ENCODE measurements at regions not wholly inside any gene's neighbourhood (a gene's known extent, or its start where the extent isn't known, plus 50 kb on each side); places are given as distances from the start of the nearest gene placed in this dataset.
"Not testable (repeated sequence)": the region's sequence is repeated elsewhere in the genome, so short reads cannot be mapped to it uniquely, and the experiment has no call there.

DNA sequence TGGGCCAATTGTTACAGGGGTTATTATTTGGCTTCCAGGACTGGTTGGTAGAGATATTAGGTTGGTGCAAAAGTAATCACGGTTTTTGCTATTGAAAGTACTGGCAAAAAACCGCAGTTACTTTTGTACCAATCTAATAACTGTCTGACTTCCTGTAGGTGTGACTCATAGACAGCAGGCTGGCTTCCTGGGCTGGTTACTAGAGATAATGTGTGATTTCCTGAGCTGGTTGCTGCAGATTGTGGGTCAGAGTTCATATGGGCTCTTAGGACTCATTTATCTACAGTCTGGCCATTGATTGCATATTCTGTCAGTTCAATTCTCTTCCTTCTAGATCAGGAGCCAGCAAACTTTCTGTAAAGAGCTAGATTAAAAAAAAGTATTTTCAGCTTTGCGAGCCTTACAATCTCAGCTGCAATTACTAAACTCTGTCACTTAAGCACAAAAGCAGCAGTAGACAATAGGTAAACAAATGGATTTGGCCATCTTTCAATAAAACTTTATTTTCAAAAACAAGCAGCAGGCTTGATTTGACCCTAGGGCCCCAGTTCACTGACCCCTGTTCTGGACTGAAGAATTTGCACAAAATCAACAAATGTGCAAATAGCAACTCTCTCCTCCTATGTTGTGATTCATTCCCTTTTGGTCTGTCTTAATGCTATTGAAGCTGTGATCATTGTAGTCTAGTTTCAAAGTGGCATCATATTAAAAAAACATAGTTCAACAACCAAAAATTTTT, 50.8 kb upstream of the BOD1L1 start:
- in situ Hi-C loops (cut with HindIII; ENCODE audit: low sequenced_read_pairs) = no loop called here

DNA sequence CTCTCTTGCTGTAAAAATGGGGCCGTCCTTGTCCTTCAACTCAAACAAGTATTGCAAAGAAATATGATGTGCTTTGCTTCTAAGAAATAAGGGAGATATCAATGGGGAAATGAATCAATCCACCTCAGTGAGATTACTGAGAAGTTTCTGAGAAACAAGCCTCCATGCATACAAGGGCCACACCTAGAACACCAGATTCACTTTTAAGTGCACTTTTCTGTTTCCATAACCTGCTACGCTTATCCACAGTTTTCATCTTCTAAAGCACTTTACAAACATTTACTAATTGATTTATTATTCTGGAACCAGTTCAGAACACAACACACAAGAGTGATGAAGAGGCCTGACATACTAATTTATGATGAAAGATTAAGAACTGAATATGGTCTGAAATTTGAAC, 54.0 kb upstream of the BOD1L1 start:
- in situ Hi-C loops (cut with HindIII; ENCODE audit: low sequenced_read_pairs) = no loop called here

DNA sequence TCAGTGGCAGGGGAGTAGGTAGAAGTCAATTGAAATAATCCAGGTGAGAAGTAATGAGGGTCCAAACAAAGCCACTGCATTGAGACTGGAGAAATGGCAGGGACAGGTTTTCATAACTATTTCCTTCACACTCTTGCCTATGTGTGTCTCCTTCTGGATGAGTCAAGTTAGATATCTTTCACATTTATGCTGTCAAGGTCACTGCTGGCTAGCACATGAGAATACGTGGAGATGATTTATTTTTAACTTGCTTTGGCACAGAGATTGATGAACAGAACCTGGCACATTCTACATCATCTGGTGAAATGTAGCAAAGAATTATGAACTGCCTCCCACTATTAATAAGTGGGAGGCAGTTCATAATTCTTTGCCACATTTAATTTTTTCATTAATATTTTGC, 66.7 kb upstream of the BOD1L1 start:
- in situ Hi-C loops (cut with HindIII; ENCODE audit: low sequenced_read_pairs) = no loop called here

DNA sequence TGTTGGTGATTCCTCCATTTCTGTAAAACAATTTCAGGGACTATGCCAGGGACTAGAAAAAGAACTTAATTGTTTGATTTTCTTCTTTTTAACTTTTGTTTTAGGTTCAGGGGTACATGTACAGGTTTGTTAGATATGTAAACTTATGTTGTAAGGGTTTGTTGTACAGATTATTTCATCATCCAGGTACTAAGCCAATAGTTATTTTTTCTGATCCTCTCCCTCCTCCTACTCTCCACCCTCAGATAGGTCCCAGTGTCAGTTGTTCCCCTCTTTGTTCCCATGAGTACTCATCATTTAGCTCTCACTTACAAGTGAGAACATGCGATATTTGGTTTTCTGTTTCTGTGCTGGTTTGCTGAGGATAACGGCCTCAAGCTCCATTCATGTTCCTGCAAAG, 70.8 kb upstream of the BOD1L1 start:
- in situ Hi-C loops (cut with HindIII; ENCODE audit: low sequenced_read_pairs) = no loop called here

DNA sequence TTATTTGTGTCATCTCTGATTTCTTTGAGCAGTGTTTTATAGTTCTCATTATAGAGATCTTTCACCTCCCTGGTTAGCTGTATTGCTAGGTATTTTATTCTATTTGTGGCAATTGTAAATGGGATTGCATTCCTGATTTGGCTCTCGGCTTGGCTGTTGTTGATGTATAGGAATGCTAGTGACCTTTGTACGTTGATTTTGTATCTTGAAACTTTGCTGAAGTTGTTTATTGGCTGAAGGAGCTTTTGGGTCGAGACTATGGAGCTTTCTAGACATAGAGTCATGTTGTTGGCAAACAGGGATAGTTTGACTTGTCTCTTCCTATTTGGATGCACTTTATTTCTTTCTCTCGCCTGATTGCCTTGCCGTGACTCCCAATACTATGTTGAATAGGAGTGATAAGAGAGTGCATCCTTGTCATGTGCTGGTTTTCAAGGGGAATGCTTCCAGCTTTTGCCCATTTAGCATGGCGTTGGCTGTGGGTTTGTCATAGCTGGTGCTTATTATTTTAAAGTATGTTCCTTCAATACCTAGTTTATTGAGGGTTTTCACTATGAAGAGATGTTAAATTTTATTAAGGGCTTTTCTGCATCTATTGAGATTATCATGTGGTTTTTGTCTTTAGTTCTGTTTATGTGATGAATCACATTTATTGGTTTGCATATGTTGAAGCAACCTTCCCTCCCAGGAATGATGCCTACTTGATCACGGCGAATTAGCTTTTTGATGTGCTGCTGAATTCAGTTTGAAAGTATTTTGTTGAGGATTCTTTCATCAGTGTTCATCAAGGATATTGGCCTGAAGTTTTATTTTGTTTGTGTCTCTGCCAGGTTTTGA, 72.7 kb upstream of the BOD1L1 start:
- in situ Hi-C loops (cut with HindIII; ENCODE audit: low sequenced_read_pairs) = no loop called here

DNA sequence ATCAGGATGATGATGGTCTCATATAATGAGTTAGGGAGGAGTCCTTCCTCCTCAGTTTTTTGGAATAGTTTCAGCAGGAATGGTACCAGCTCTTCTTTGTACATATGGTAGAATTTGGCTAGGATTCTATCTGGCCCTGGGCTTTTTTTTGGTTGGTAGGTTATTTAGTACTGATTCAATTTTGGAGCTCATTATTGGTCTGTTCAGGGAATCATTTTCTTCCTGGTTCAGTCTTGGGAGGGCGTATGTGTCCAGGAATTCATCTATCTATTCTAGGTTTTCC, 73.3 kb upstream of the BOD1L1 start:
- in situ Hi-C loops (cut with HindIII; ENCODE audit: low sequenced_read_pairs) = not testable (repeated sequence)

DNA sequence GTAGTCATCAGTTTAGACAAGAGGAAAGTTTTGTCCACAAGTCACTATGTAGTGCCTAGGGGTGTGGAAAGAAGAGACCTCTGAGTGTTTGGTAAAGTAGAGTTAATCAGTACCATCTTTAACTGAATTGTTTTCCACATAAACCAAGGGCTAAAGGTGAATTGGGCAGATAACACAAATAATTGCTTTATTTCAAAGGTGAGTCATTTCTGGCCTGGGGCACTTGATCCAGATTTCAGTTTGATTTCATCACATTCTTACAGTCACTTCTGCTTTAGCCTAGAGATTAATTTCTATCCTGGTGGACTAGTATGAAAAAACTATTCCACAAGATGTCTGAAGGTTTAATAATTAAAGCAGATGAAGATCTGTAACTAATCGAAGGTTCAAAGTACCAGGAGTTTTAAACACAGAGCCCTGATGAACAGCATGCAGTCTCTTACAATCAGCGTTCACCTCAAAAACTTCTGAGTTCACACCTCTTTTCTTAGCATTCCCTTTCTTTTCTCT, 74.5 kb upstream of the BOD1L1 start:
- in situ Hi-C loops (cut with HindIII; ENCODE audit: low sequenced_read_pairs) = no loop called here

DNA sequence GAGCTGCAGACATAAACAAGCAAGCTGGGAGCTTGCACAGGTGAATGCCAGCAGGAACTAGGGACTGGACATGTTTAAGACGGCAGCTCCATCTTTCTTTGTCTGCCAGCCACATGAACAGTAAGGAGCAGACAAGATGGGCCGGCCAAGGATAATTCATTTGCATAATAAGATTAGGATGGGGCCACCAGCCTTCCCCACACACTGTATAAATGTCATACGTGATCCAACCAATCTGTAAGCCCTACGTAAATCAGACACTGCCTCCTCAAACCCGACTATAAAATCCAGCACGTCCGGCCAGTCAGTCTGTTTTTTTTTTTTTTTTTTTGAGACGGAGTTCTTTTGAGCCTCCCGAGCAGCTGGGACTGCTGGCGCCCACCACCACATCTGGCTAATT, 75.6 kb upstream of the BOD1L1 start:
- in situ Hi-C loops (cut with HindIII; ENCODE audit: low sequenced_read_pairs) = no loop called here

DNA sequence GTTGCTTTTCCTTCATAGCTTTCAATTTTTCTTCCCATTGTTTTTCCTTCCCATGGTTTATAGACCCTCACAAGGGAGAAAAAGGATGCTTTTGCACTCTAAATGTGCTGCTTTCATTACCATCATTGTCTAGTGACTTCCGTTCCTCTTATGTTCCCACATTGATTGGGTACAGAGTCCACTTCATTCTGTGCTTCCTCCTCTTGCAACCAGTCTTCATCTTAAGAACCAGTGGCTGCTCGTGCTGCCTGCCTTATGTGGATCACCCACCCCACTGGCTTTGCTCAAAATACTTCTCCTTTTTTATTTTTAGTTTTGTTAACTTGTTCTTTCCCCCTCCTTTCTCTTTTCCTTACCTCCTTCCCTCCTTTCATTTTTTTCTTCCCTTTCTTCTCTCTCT, 76.5 kb upstream of the BOD1L1 start:
- in situ Hi-C loops (cut with HindIII; ENCODE audit: low sequenced_read_pairs) = no loop called here

DNA sequence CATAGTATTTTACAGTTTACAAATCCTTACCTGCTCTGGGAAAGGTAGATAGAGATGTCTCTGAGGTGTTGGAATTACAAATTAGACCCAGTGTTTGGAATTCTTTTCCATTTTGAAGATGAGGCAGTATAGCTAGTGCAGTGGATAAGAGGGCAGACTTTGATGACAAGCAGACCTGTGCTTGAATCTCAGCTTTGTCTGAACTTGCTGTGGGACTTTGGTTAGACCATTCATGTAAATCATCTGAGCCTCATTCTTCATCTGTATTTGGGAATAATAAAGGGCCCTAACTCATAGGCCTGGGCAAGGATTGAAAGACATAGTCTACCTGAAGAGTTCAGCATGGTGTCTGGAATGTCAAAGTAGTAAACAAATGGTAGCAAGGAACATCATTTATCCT, 77.2 kb upstream of the BOD1L1 start:
- in situ Hi-C loops (cut with HindIII; ENCODE audit: low sequenced_read_pairs) = no loop called here

DNA sequence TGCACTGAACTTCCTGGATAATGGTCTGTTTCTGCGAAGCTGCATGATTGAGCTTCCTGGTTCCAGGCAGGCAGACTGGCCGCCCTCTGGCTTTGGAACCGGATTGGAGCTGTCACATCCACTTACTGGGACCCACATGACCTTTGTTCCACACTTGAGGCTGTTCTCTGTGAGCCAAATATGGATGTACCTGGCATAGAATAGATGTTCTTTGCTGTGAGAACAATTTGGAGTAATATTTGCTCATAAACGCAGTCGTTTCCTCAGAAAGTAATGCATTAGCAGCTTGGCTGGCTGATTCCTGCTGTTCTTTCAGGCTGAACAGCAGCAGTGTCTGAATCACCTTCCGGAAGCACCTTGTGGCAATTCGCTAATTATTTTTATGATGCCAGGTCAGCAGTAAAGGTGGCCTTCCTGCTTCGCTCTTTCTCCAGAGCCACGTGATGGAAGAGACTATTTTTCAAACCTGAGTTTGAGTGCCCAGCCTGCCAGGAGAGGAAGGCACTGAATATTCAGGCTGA, 78.1 kb upstream of the BOD1L1 start:
- in situ Hi-C loops (cut with HindIII; ENCODE audit: low sequenced_read_pairs) = no loop called here

DNA sequence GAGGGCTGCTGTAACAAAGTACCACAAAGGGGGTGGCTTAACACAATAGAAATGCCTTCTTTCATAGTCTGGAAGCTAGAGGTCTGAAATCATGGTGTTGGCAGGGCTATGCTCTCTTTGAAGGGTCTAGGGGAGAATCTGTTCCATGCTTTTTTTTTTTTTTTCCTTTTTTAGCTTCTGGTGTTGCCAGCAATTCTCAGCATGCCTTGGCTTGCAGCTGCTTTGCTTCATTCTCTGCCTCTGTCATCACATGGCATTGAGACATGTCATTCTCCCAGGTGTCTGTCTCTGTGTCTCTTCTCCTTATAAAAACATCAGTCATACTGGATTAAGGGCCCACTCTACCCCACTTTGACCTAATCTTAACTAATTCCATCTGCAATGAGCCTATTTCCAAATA, 78.6 kb upstream of the BOD1L1 start:
- in situ Hi-C loops (cut with HindIII; ENCODE audit: low sequenced_read_pairs) = no loop called here

DNA sequence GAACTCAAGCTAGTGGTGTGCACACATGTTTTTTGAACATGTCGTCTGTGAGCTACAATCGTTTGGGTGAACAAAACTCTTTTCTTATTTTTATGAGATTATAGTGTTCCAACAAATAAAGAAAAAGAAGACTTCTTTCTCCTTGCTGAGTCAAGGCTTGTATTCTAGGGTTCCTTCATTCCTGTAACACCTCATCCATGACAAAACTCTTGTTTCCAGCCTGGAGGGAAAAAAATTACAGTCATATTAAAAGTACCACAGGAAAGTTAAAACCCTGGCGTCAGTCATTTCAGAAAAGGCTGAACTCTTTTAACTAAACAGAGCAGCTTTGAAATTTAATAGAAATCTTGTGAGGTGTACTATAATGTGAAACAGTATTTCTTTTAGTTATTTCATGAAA, 79.2 kb upstream of the BOD1L1 start:
- in situ Hi-C loops (cut with HindIII; ENCODE audit: low sequenced_read_pairs) = no loop called here

DNA sequence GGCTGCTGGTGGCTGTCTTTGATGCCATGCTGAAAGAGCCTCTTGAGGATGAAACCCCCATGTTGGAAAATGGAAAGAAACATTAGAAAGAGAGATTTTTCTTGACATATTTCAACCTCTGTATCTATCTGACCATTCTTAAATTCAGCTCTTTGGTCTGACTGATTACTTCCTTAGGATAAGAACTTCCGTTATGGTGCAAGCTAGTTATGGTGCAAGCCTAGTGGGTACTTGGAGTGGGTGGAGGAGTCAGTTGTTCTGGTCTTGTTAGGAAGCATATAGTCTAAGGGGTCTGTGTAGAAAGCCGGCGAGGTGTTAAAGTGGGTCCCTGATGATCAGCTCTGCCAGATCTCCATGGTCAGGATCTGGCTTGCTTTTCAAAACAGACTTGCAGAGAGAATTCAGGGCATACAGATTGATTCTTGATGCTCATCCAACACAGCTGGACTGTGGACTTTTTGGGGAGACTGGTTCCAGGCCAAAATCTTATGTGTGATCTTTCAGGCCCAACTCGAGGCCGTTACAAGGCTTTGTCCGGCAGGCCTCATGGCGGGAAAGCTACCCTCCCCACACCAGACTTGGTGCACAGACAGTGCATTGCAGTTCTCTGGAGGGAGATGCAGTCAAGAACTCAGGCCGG, 82.8 kb upstream of the BOD1L1 start:
- in situ Hi-C loops (cut with HindIII; ENCODE audit: low sequenced_read_pairs) = no loop called here

DNA sequence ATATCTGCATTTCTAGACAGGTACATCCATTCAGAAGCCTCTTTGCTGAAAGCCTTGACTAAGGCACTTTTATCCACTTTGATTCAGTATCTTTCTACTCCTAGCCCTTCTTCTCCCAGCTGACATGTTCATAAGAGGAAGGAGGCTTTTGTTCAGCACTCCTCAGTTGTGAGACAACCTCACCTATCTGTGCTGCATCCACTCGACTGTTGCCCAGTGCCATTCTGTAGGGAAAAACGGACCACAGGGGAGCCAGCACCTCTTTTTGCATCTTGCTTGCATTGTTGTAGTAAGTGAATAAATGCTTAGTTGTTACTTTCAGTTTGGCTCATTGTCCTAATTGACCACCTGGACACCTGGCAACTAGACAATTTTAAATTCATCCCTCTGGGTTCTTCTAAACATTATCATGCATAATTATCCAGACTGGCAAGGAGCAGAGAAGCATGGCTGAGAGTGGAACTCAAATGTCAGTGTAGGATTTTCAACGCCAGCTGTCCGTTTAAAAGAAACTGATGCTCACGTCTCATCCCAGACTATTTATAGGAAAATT, 83.8 kb upstream of the BOD1L1 start:
- in situ Hi-C loops (cut with HindIII; ENCODE audit: low sequenced_read_pairs) = no loop called here

DNA sequence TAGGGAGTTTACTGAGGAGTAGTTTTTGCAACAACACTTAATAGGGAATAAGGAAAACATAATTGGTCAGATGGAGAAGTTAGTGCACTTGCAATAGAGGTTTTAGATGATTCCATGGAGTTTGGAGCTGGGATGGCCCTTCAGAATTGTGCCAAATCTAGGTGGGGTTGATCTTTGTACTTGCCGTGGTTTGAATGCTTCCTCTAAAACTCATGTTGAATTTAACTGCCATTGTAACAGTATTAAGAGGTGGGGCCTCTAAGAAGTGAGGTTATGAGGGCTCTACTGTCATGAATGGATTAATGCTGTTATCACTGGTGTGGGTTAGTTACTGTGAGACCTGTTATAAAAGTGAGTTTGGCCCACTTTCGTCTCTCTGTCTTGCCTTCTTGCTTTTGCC, 94.4 kb upstream of the BOD1L1 start:
- in situ Hi-C loops (cut with HindIII; ENCODE audit: low sequenced_read_pairs) = no loop called here

DNA sequence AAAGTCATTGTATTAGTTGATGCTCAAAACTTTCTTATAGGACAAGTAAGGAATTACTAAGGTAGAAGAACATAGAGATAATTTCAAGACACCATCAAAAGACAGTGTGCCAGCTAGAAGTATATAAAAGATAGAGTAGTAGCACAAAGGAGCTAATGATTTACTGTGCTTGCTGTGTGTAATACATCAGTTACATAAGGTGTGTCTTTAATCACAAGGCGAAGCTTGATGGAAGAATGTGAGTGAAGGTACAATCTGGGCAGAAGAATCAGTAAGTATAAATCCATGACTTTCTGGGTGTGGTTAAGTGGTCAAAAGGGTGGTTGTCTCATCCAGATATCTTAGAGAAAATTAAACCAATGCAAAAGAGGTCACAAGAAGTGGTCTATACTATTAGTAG, 95.1 kb upstream of the BOD1L1 start:
- in situ Hi-C loops (cut with HindIII; ENCODE audit: low sequenced_read_pairs) = no loop called here

DNA sequence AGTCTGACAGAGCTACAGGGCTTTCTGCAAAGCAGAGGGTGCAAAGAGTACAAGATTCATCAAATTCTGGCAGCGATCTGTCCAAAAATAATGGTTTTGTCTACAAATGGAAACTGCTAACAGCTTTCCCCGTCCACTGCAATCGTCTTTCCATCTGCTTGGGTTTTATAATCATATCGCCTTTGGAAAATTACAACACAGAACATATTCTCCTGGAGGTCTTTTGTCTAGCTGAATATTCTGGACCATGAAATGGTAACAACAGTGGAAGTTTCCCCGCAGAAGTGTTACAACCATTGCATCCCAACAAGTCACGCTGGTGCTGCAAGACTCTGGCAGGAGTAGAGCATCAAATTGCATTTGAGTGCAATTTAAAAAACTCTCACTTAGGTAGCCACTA, 101.2 kb upstream of the BOD1L1 start:
- in situ Hi-C loops (cut with HindIII; ENCODE audit: low sequenced_read_pairs) = no loop called here

DNA sequence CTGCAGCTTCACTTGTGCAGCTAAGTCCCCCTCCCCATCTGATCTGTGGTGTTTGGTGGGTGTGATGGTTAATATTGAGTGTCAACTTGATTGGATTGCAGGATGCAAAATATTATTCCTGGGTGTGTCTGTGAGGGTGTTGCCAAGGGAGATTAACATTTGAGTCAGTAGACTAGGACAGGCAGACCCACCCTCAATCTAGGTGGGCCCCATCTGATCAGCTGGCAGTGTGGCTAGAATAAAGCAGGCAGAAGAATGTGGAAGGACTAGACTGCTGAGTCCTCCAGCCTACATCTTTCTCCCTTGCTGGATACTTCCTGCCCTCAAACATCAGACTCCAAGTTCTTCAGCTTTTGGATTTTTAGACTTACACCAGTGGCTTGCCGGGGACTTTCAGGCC, 103.5 kb upstream of the BOD1L1 start:
- in situ Hi-C loops (cut with HindIII; ENCODE audit: low sequenced_read_pairs) = no loop called here

DNA sequence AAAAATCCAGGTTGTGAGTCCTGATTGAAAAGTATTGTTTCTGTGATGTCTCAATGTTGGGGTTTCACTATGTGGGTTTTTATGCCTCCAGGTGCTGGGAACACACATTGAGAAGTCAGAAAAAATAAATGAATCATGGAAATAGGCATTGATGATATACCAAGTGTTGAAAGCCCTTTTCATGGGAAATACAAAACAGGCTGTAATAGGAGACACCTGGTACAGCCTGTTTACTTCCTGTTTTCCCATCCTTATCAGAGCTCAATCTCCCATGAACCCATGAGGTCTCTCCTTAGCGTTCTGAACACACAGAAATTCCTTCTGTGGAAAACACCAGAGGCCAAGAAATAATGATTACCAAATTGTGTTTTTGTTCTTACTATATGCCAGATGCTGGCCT, 106.3 kb upstream of the BOD1L1 start:
- in situ Hi-C loops (cut with HindIII; ENCODE audit: low sequenced_read_pairs) = no loop called here

DNA sequence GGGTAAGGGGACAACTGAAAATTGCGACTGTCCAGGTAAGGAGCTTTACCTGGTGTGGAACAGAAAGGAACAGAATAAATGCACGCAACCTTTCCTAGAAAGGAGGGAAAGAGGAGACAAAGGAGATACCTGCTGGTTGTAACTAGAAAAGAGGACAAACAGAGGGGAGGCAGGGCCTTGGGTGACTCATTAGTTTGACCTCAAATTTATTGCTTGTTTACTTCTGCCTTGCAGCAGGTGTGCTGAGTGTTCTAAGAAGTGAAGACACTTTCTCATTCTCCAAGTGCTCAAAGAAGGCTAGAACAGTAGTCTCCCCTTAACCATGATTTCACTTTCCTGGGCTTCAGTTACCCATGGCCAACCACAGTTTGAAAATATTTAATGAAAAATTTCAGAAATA, 123.1 kb upstream of the BOD1L1 start:
- in situ Hi-C loops (cut with HindIII; ENCODE audit: low sequenced_read_pairs) = no loop called here

DNA sequence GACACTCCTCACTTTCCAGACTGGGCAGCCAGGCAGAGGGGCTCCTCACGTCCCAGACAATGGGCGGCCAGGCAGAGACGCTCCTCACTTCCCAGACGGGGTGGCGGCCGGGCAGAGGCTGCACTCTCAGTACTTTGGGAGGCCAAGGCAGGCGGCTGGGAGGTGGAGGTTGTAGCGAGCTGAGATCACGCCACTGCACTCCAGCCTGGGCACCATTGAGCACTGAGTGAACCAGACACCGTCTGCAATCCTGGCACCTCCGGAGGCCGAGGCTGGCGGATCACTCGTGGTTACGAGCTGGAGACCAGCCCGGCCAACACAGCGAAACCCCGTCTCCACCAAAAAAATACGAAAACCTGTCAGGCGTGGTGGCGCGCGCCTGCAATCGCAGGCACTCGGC, 134.1 kb upstream of the BOD1L1 start:
- in situ Hi-C loops (cut with HindIII; ENCODE audit: low sequenced_read_pairs) = not testable (repeated sequence)
